CMK (cell line): ENCODE measurements at regions not wholly inside any gene's neighbourhood (a gene's known extent, or its start where the extent isn't known, plus 50 kb on each side); places are given as distances from the start of the nearest gene placed in this dataset.
"Not testable (repeated sequence)": the region's sequence is repeated elsewhere in the genome, so short reads cannot be mapped to it uniquely, and the experiment has no call there.

Experiments
- DNase-seq: peaks from one replicate; pipeline ENCODE4 v3.0.0-alpha.2; 2010; ENCODE audit warnings: low read depth

DNA sequence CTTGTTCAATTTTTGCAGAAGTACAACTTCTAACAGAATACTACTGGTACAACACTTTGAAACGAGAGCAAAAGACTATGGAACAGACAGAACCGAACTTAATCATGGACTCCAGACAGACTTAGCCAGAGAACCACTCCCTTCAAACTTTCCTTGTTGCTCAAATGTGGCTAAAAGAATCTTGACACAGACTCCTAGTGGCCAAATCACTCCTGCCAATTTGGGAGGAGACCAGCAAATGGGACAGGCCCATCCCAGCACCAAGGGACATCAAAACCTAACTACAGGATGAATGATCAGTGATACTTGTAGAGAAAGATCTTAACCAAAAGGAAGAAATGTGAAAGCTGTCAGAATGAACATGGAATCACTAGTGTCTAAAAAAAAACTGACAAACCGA lies 154.0 kb downstream of the MATN1 start:
- no peak for DNase-seq

DNA sequence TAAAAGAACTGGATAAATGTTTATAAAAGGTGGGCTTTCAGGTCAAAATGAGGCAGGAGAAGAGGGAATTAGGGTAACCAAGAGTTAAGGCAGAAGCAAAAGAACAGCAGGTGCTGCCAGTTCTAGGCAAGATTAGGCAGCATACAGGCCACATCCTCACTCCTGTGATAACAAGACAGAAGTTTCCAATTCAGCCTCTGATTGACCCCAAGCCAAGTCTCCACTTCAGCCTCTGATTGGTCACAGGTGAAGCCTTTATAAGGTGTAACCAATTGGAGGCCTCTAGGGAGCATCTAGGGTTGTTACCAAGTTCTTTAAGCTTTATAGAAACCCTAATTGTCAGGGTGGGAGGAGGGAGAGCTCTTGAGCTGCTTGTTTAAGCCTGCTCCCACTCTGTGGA lies 160.8 kb downstream of the MATN1 start:
- DNase-seq, result no peak

DNA sequence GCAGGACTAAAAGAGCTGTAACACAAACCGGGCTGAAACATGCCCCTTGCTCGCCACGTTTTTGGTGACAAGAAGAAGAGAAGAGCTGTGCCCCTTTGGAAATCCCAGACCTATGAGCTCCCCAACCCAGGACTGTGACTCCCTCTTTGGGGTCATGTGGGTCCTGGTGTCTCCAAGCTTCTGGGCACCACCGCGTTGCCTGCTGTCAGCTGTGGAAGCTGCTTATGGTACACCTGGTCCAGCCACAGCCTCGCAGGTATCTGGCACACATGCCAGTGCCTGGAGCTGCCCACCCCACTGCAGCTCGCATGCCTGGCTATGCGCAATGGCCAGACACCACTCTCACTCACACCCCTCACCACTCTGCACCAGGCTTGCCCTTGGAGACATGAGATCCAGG lies 171.8 kb downstream of the MATN1 start:
- DNase-seq, result no peak

DNA sequence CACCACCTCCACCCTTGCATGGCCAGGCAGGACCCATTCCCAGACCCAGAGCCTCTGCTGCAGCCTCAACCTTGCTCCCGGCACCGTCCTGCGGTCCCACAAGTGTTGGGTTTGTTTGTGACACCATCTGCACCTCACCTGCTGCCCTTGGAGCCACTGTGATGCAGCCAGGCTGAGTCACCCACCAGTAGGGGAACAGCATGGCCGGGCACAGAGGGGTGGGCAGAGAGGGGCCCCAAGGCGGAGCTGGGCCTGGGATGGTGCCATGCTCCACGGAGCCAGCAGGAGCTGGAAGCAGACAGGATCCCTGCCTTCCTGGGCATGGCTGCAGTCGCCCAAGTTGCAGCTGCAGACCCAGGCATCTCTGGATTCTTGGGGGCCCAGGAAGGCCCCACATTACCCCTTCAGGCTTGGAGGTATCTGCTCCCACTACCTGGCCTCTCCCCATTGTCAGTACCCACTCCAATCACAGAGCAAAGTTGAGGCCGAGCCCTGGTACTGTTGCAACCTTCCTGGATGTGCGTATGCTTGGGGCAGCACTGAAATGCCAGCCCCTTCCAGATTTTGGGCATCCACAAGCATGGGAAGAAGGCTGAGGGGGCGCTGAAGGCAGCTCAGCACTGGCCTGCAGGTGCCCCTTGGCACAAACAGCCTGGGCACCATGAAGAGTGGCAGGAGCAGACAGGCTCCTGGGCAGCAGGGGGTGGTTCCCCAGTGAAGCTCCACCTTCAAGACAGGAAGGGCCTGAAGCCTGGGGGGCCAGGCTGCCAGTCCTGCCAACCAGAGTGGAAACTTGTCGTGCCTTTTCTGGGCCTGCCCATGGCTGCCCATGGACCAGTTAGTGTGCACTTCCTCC lies 172.8 kb downstream of the MATN1 start:
- no peak for DNase-seq

DNA sequence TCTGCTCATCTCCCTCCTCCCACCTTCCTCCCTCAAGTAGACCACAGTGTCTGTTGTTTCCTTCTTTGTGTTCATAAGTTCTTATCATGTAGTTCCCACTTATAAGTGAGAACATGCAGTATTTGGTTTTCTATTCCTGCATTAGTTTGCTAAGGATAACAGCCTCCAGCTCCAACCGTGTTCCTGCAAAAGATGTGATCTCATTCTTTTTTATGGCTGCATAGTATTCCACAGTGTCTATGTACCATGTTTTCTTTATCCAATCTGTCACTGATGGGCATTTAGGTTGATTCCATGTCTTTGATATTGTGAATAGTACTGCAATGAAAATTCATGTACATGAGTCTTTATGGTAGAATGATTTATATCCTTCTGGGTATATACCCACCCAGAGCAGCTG lies 173.5 kb downstream of the MATN1 start:
- DNase-seq, result not testable (repeated sequence)

DNA sequence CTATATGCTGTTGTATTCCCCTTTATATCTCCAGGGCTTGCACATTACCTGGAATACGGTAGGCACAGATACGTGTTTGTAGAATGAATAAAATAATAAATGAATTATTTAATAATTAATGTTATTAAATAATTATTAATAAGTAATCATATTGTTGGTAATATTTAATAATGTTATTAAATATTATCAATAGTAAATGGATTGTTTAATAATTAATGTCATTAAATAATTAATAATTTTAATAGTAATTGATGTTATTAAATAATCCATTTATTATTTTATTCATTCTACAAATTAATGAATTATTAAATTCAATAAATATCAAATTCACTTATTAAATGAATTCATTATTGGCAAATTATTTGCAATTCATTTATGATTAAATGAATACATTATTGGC lies 175.1 kb downstream of the MATN1 start:
- no peak for DNase-seq

DNA sequence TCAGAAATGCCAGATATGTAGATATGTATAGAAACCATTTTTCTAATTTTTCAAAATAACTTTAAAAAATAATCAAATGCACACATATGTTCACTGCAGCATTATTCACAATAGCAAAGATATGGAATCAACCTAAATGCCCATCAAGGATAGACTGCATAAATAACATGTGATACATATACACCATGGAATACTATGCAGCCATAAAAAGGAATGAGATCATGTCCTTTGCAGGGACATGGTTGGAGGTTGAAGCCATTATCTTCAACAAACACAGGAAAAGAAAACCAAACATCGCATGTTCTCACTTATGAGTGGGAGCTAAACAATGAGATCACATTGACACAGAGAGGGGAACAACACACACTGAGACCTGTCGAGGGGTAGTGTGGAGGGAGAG lies 176.1 kb downstream of the MATN1 start:
- DNase-seq, result not testable (repeated sequence)

DNA sequence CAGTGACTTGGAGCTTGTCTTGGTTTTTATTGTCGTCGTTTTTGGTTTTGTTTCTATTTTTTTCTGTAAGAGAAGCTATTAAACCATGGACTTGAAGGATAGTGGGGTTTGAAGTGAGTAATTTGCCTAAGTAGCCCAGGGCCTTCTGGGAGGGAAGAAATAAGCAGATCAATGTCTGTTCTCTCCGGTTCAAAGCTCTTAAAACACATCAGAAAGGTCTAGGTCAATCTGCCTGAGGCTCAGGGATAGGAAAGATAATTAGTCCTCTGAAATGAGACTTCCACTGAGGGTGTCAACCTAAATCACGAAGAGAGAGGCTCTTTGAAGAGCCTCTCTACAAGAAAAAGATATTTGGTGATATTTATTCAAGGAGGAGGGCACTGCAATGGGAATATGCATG lies 178.0 kb downstream of the MATN1 start:
- no peak for DNase-seq

DNA sequence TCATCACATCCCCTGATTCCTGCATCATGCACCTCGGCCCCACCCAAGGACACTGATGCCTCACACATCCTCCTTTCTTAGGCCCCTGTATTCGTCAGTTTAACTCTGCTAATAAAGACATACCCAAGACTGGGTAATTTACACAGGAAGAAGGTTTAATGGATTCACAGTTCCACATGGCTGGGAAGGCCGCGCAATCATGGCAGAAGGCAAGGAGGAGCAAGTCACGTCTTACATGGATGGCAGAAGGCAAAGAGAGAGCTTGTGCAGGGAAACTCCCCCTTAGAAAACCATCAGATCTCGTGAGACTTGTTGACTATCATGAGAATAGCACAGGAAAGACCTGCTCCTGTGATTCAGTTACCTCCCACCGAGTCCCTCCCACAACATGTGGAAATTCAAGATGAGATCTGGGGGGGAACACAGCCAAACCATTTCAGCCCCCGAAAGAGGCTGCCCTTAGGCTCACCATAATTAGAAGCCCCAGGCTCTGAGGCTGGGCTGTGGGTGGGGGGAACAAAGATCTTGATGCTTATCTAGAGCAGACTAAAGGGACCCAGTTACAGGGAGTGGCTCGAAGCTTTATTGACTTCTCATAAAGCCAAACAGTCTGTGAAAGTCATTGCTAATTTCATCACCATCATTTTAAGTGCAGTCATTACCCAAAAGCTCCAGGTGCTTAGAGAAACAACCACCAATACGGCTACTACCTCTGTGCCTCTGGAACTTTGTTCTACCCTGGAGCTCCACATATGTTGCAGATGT lies 181.5 kb downstream of the MATN1 start:
- no peak for DNase-seq

DNA sequence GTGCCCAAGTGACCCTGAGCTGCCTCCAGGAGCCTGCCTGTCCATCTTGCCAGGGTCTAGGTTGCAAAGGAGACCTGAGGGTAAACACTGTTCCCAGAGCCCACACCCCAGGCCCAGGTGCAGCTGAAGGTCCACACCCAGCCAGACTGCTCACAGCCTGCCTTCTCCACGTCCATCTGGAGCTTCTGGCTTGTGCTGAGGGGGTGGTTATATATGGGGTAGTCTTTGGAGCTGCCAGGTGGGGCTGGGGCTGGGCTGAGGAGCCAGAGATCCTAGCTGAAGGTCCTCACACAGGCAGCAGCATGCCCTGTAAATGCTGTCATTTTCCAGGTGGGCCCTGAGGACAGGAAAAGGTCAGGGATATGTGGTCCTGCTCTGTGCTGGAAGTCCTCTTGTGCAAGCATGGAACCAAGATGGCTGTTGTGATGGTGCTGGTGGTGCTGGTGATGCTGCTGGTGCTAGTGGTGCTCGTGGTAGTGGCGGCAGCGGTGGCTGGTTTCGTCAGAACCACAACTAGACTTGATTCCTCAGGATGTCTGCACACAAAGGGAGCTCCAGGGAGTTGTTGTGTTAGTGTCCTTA lies 182.7 kb downstream of the MATN1 start:
- no peak for DNase-seq

DNA sequence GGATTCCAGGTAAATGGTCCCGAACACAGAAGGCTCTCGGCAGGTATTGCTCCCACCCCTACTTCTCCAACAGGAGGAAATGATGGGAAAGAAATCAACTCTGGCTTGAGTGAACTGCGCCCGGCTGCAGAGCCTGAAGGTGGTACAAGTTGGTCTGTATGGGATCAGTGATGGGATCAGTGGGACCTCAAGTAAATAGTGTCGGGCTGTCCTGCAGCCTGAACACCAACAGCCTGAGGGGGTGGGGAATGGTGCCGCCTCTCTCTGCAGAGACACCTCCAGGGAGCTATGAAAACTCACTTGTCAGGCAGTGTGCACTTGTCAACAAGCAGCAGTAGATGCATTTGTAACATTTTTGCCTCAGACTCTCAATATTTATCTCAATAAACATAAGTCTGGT lies 183.5 kb downstream of the MATN1 start:
- no peak for DNase-seq

DNA sequence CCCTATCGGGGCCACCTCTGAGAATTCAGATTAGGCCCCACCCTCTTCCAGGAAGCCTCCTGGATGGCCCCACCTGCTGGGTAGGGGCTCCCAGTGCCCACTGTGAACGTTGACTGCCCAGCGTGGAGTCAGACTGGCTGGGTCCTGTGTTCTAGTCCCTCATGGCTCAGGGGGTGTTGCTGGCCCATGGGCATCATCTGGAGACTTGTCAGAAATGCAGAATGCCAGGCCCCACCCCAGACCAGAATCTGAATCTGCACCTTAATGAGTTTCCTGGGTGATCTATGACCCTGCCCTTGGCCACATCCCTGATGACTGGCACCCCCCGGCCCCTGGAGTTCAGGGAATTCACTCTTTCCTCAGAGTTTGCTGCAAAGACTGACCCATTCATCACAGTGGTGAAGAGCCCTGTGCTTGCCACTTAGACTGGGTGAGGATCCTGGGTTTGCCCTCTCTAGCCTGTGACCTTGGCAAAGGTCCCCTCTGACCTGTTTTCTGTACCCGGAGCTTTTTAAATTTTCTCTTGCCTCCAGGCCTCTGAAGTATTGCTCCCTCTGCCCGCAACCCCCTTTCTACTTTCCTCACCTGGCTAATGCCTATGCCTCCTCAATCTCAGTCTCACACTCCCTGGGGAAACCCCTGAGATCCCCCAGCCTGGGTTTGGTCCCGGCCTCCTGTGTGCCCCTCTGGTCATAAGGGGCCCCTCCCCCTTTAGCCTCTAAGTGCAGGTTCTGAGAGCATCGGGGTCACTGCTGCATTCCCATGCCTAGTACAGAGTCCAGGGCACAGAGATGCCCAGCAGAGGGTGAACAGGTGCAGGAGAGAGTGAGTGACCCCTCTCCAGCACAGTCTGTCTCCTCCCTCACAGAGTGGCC lies 184.2 kb downstream of the MATN1 start:
- no peak for DNase-seq

DNA sequence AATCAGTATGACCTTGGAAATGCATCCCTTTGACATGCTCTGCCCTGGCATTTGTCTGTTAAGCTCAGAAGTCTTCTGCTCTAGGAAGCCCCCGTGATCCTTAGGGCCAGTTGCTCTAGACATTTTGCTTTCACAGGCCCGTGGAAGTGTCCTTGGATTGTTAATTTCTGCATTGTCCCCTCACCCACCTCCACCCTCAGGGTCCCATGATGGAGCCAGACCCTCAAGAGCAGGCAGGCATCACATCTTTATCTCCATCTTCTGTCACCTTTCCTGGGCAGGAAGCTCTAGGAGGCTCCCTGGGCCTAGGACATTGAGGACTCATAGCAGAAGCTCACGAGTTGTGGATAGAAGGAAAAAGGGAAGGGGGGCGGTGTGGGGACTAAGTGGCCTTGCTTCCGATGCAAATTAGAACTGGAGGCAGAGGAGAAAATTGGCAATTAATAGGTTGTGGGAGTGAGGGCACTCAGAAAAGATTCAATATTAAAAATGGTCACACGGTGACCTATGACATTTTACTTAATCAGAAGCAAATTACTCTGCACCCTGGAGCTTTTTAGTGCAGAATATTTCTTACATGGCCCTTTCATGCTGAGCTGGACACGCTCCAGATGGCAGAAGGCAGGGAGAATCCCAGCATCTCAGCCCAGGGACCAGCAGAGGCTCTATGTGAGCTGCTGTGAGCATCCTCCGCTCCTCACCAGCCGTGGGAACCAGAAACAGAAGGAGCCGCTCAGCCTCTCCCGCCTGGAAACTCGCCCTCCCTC lies 185.0 kb downstream of the MATN1 start:
- DNase-seq, result no peak

DNA sequence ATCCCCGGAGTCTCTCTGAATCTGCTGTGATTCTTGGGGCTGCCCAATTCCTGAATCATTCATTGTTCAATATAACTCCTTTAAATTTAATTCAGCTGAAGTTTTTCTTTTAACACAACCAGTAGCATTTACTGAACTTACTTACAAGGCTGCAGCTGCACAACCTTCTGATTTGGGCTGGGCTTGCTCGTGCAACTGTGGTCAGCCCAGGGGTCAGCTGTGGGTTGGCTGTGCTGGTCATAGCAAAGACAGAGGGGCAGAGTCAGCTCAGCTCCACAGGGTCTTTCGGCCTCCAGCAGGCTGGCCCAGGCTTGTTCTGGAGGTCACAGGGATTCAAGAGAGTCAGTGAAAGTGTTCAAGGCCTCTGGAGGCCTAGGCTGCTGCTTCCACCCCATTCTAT lies 186.1 kb downstream of the MATN1 start:
- DNase-seq, result no peak

DNA sequence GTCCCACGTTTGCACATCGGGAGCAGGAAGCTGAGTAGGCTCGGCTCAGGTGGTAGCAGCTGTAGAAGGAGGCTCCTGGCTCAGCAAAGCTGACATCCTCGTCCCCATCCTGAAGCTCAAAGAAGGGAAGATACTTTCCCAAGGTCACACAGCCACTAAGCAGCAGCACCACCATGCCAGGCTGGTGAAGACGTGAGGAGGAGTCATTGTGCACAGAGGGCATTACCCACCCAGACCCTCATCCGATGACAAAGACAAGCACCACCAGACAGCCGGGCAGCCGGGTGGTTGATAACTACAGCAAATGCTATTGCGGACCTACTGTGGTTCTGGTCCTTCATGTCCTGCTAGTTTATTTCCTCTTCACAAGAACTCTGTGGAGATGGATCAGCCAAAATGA lies 186.9 kb downstream of the MATN1 start:
- no peak for DNase-seq

DNA sequence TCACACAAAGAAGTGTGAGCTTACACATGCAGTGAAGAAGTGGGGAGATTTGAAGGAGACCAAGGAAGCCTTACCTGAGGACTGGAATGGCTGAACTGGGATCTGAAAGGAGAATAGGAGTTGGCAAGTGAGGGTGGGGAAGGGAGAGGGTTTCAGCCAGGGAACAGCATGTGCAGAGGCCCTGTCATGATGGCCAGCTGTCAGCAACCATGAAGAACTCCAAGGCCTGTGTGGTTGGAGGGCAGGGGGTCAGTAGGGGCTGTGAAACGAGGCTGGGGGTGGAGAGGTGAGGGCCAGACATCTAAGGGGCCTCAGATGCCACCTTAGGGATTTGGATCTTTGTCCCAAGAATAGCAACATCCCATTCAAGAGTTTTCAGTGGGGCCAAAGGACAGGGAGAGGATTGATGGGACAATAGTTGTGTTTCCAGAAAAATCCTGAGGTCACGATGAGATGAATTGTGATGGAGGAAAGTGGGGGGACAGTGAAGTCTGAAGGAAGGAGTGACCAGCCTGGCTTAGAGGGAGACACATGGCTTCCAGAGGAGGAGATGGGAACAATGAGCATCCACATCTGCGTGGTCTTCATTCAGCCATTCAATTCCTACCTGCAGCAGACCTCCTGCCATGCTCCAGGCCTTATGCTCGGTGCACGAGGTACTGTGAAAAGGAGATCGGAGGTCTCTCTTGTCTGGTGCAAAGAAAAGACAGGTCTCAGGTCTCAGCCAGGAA lies 187.6 kb downstream of the MATN1 start:
- DNase-seq, result no peak

DNA sequence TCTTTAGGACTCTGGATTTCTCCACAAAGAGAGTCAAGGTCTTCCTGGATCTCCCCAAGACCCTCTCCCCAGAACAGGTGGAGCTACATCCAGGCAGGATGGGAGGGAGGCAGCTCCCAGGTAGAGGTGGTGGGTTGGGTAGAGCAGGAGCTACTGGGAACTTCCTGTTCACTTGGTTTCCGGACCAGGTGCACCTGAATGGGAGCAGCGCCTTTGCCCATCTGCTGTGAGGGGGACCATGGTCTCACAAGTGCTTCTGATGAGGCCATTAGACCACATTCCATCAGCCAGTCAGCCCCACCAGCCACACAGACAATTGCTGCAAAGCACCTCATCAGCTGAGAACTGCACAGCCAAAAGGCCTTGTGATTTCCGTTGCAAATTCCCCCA lies 188.8 kb downstream of the MATN1 start:
- no peak for DNase-seq

DNA sequence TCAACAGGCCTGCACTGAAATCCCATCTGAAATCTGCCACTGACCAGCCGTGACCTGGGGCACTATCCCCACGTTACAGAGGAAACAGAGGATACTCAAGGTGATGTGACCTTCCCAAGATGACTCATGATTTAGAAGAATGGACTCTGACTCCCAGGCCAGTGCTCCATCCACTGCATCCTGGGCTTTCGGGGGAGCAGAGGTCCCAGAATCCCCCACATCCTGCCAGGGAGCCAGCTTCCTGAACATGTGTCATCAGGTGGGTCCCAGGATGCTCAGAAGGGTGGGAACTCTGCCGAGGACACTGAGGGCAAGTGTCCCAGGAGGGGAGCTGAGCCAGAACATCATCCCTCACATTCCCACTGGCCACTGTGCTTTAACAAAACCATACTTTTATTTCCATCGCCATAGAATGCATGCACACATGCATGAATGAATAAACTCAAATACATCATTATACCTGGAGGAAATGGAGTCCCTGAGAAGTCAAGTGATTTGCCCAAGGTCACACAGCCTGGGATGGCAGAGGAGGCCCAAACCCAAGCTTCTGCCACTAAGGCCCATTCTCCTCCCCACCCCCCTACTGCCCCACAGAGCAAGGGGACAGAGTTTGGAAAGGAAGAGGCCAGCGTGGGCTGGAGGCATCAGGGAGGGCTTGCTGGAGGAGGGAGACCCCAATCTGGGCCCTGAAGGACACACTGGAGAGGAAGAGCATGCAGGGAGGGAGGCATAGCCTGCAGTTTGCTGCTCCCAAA lies 189.4 kb downstream of the MATN1 start:
- no peak for DNase-seq

DNA sequence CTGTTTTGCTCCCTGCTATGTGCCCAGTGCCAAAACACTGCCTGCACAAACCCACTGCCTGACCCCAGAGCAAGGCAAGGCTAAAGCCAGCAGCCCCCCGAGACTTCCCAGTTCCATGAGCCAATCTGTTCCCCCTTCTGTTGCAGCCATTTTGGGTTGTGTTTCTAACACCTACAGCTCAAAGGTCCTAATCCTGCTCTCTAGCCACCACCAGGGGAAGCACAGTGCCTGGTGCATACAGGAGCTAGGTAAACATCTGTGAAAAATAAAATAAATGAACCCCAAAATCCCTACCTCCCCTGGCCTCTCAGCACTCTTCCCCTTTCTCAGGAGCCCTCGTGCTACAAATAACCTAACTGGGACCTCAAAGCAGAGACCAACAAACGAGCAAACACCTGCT lies 190.2 kb downstream of the MATN1 start:
- DNase-seq, result no peak

DNA sequence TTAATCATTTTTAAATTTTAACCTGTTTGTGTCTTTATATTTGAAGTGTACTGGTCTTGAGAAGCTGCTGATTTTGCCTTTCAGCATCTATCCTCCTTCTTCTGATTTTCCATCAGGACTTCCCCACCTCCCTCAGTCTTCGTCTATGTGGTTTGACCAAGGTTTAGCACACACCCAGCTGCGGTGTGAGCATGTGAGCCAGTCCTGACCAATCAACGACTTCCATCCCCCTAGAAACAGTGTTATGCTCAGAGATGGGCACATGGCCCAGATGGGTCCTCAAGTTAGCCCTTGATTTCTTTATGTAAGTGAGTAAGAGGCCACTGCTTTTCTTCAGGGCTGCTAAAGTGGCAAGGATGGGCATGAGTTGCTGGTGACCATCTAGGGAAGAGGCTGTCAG lies 190.8 kb downstream of the MATN1 start:
- DNase-seq, result no peak
